ENCODE measurements at regions not wholly inside any gene's neighbourhood (a gene's known extent, or its start where the extent isn't known, plus 50 kb on each side); places are given as distances from the start of the nearest gene placed in this dataset.

GRCh38 chr9:13721481-13722235 is 442.2 kb upstream of the MPDZ start:
- no peak overlapping the region for H3K4me2 ChIP-seq (ENCODE audit: low read length)
- no peak overlapping the region for H3K27ac ChIP-seq (ENCODE audit: low read length)
- no peak for TF ChIP-seq CTCF (IDR thresholded peaks at IDR 0.05; ENCODE audit: low read depth, low read length)
- no peak for TF ChIP-seq EZH2phosphoT487 (IDR thresholded peaks at IDR 0.05; ENCODE audit: low read depth)

GRCh38 chr9:13719981-13720676 is 440.6 kb upstream of the MPDZ start:
- H4K20me1 ChIP-seq (ENCODE audit: insufficient read depth, low read length) = no peaks in the 10 kb centered on the region
- H3K9ac ChIP-seq (ENCODE audit: low read length) = no peak overlapping the region
- no peaks in the 10 kb centered on the region for H3K79me2 ChIP-seq (ENCODE audit: low read length)
- H3K36me3 ChIP-seq (replicated peaks; ENCODE audit: low read depth, low read length) = no peaks in the 10 kb centered on the region
- no peaks in the 10 kb centered on the region for H3K4me1 ChIP-seq (ENCODE audit: low read length)
- H3K9me3 ChIP-seq (ENCODE audit: insufficient read depth, low read length) = no peaks in the 10 kb centered on the region
- no peak overlapping the region for H3K4me3 ChIP-seq (ENCODE audit: low read length)
- H3K27ac ChIP-seq (ENCODE audit: low read length) = no peak overlapping the region
- H3K27me3 ChIP-seq (ENCODE audit: low read depth, low read length) = no peaks in the 10 kb centered on the region; the same call in 1 of the 2 replicates
- TF ChIP-seq EZH2phosphoT487 (IDR thresholded peaks at IDR 0.05; ENCODE audit: low read depth) = no peak
- TF ChIP-seq CTCF (IDR thresholded peaks at IDR 0.05; ENCODE audit: low read depth, low read length) = no peak
- H3K4me2 ChIP-seq (ENCODE audit: low read length) = no peak overlapping the region
- H2AFZ ChIP-seq (ENCODE audit: low read depth, low read length) = no peak overlapping the region

More at GRCh38 chr9:13721481-13722235, 442.2 kb upstream of the MPDZ start:
- no peaks in the 10 kb centered on the region; the same call in 1 of the 2 replicates for H3K27me3 ChIP-seq (ENCODE audit: low read depth, low read length)
- H3K9ac ChIP-seq (ENCODE audit: low read length) = no peak overlapping the region
- no peak overlapping the region for H2AFZ ChIP-seq (ENCODE audit: low read depth, low read length)
- no peaks in the 10 kb centered on the region for H3K4me1 ChIP-seq (ENCODE audit: low read length)
- no peak overlapping the region for H3K4me3 ChIP-seq (ENCODE audit: low read length)
- H3K9me3 ChIP-seq (ENCODE audit: insufficient read depth, low read length) = no peaks in the 10 kb centered on the region
- no peaks in the 10 kb centered on the region for H3K79me2 ChIP-seq (ENCODE audit: low read length)
- no peaks in the 10 kb centered on the region for H4K20me1 ChIP-seq (ENCODE audit: insufficient read depth, low read length)
- no peaks in the 10 kb centered on the region for H3K36me3 ChIP-seq (replicated peaks; ENCODE audit: low read depth, low read length)

GRCh38 chr9:13719446-13719845 is 440.0 kb upstream of the MPDZ start:
- no peak overlapping the region for H3K27ac ChIP-seq (ENCODE audit: low read length)
- H3K9ac ChIP-seq (ENCODE audit: low read length) = no peak overlapping the region
- H3K27me3 ChIP-seq (ENCODE audit: low read depth, low read length) = no peaks in the 10 kb centered on the region; the same call in 1 of the 2 replicates
- no peak for TF ChIP-seq CTCF (IDR thresholded peaks at IDR 0.05; ENCODE audit: low read depth, low read length)
- no peak for TF ChIP-seq EZH2phosphoT487 (IDR thresholded peaks at IDR 0.05; ENCODE audit: low read depth)
- no peak overlapping the region for H3K4me2 ChIP-seq (ENCODE audit: low read length)
- no peaks in the 10 kb centered on the region for H3K79me2 ChIP-seq (ENCODE audit: low read length)
- H2AFZ ChIP-seq (ENCODE audit: low read depth, low read length) = no peak overlapping the region
- H3K9me3 ChIP-seq (ENCODE audit: insufficient read depth, low read length) = no peaks in the 10 kb centered on the region
- H3K36me3 ChIP-seq (replicated peaks; ENCODE audit: low read depth, low read length) = no peaks in the 10 kb centered on the region
- H3K4me1 ChIP-seq (ENCODE audit: low read length) = no peaks in the 10 kb centered on the region
- H4K20me1 ChIP-seq (ENCODE audit: insufficient read depth, low read length) = no peaks in the 10 kb centered on the region
- no peak overlapping the region for H3K4me3 ChIP-seq (ENCODE audit: low read length)

GRCh38 chr9:13718539-13718938 is 439.0 kb upstream of the MPDZ start:
- TF ChIP-seq CTCF (IDR thresholded peaks at IDR 0.05; ENCODE audit: low read depth, low read length) (no peak), EZH2phosphoT487 (IDR thresholded peaks at IDR 0.05; ENCODE audit: low read depth) (no peak)
- H3K9me3 ChIP-seq (ENCODE audit: insufficient read depth, low read length) = no peaks in the 10 kb centered on the region
- H3K4me2 ChIP-seq (ENCODE audit: low read length) = no peak overlapping the region
- H3K9ac ChIP-seq (ENCODE audit: low read length) = no peak overlapping the region
- no peaks in the 10 kb centered on the region for H3K79me2 ChIP-seq (ENCODE audit: low read length)
- no peaks in the 10 kb centered on the region for H3K4me1 ChIP-seq (ENCODE audit: low read length)
- no peaks in the 10 kb centered on the region for H4K20me1 ChIP-seq (ENCODE audit: insufficient read depth, low read length)
- H3K27ac ChIP-seq (ENCODE audit: low read length) = no peak overlapping the region
- no peak overlapping the region for H3K4me3 ChIP-seq (ENCODE audit: low read length)
- H3K36me3 ChIP-seq (replicated peaks; ENCODE audit: low read depth, low read length) = no peaks in the 10 kb centered on the region
- no peaks in the 10 kb centered on the region; the same call in 1 of the 2 replicates for H3K27me3 ChIP-seq (ENCODE audit: low read depth, low read length)
- H2AFZ ChIP-seq (ENCODE audit: low read depth, low read length) = no peak overlapping the region

Data from OCI-LY3 (cell line).